Suppressor macrophage treated with lipopolysaccharide for 4 hours (primary cell): ENCODE measurements at regions not wholly inside any gene's neighbourhood (a gene's known extent, or its start where the extent isn't known, plus 50 kb on each side); places are given as distances from the start of the nearest gene placed in this dataset.
"Not testable (repeated sequence)": the region's sequence is repeated elsewhere in the genome, so short reads cannot be mapped to it uniquely, and the experiment has no call there.

Source experiments
- DNase-seq: peaks from one replicate; pipeline ENCODE4 v3.0.0-alpha.2; 2020

DNA sequence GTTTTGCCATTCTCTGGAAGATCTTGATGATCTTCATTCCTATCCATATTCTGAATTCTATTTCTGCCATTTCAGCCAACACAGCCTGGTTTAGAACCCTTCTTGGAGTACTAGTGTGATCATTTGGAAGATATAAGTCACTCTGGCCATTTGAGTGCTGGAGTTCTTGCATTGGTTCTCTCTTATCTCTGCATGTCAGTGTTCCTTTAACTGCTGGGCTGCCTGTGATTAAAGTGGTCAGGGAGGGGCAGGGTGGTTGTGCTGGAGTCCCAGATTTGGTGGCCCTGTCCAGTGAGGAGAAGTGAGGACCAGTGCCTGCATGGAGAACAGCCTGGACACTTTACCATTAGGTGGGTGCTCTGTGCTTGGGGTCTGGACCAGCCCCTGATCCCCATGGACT, 173.0 kb downstream of the SOD2 start:
- DNase-seq: no peak

DNA sequence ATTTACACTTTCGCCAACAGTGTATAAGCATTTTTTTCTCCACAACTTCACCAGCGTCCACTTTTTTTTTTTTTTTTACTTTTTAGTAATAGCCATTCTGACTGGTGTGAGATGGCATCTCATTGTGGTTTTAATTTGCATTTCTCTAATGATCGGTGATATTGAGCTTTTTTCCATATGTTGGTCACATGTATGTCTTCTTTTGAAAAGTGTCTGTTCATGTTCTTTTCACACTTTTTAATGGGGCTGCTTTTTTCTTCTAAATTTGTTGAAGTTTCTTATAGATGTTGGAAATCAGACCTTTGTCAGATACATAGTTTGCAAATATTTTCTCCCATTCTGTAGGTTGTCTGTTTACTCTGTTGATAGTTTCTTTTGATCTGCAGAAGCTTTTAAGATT, 177.2 kb downstream of the SOD2 start:
- DNase-seq: not testable (repeated sequence)

DNA sequence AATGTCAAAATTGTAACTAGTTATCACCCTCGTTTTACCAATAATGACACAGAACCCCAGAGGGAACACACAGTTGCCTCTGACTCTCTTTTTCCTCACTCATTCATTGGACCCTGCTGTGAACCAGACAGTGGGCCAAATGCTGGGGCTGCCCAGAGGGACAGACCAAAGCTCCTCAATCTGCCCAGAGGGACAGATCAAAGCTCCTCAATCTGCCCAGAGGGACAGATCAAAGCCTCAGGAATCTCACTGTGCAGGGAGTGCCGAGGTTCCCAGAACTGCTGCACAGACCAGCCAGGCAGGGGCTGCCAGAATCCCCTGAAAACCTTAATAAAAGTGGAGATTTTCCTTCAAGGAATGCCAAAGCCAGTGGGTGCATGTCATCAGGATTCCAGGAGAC, 179.1 kb downstream of the SOD2 start:
- DNase-seq: no peak

- no peak for DNase-seq
Observed at GRCh38 chr6:159513074-159513720, 179.8 kb downstream of the SOD2 start.

DNA sequence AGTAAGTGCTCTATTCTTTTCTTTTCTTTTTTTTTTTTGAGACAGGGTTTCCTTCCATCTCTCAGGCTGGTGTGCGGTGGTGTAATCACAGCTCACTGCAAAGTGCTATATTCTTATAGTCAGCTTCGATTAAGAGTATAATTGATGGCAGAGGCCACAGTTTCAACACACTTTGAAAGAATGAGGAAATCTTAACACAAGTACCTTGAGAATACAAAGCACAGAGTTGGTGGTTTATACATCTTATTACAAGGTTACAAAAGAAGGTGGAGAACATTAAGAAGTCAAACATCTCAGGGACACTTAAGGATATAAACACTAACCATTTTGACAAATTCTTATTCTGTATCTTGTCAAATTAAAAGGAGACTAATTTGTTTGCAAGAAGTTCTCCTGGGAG, 180.5 kb downstream of the SOD2 start:
- no peak for DNase-seq

DNA sequence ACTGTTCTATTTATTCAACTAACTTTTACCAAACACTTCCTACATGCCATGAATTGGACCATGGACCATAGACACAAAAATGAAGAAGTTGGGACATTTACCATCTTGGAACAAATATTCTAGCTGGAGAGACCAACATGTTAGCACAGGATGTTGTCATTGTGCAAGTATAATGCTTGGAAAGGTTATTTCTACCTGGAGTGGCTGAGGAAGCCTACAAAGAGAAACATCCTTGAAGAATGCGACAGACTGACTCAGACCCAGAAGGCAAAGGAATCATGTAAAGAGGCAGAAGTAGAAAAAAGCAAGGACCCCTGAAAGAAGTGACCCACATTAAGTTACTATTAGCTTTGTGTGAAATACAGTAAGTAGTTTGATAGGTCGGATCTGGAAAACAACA, 180.9 kb downstream of the SOD2 start:
- DNase-seq: no peak

DNA sequence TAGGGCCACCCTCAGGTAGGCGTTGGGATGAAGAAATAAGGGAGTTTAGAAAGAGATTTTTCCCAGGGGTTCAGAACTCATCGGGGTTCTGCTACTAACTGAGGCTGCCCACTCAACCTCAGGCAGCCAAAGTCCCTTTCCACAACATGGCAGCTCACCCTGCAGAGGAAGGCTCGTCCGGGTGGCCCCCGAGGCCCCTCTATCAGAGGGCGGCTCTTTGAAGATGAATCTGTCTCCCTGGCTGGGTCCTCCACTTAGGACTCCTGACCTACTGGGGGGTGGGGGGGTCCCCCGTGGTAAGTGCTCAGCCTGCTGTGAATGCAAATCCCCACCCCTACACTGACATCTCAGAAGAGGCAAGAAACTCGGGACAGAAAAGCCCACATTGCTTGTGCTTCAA, 182.9 kb downstream of the SOD2 start:
- DNase-seq: no peak

DNA sequence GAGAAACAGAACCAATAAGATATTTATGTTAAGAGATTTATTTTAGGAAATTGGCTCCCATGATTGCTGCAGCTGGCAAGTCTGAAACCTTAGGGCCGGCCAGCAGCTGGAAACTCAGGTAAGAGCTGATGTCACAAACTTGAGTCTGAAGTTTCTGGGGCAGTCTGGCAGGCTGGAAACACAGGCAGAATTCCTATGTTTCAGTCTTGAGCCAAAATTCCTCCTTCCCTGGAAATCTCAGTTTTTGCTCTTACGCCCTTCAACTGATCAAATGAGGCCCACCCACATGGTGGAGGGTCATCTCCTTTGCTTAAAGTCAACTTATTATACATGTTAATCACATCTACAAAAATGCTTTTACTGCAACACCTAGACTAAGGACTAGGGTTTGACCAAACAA, 184.1 kb downstream of the SOD2 start:
- DNase-seq: no peak

GRCh38 chr6:159506048-159506447, 187.0 kb downstream of the SOD2 start:
- no peak for DNase-seq

DNA sequence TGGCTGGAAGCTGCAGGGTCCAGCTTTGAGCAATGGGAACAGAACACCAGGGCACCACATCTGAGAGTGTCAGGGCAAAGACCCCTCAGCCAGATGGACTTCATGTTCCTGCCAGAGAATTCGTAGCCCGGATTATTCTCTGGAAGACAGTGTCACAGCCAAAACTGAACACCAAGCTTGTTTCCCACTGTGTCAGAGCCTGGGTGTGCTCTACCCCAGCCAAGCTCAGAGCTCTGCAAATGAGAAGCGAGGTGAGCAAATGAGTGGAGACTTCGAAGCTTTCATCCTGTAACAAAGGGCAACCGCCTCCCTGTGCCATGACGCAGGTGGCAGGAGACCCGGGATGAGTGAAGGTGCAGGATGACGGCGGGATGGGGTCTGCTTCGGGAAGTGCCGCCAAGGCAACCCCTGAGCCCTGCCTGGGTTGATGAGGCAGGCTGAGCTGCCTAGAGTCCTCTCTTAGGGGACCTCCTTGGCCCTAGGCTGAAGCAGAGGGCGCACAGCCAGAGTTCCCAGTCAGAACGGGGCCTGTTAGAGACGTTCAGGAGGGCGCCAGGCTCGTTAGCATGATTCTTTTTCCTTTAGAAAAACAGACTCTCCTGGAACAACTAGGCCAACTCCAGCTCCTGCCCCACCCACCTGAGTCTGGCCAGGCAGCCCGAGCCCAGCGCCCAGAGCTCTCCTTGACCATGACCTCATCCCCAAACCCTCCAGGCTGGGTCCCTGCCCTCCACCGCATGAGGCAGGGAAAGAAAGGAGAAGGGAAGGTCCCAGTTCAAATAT, 187.7 kb downstream of the SOD2 start:
- no peak for DNase-seq

DNA sequence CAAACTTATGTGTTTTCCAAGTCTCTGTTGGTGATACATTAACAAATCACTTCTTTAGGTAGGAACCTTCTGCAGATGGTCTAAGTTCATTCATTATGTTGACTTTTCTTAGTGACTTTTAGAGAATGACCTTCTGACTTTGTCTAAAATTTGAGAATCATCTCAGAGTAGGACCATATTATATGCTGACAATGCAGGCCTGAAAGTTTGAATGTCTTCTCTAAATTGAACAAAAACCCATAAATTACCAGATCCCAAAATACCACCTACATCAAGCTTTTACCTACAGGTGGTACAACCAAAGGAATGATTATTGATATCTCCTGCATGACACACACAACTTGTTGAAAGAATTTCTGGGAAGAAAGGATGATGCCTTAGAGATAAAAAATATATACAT, 191.5 kb downstream of the SOD2 start:
- DNase-seq: no peak

DNA sequence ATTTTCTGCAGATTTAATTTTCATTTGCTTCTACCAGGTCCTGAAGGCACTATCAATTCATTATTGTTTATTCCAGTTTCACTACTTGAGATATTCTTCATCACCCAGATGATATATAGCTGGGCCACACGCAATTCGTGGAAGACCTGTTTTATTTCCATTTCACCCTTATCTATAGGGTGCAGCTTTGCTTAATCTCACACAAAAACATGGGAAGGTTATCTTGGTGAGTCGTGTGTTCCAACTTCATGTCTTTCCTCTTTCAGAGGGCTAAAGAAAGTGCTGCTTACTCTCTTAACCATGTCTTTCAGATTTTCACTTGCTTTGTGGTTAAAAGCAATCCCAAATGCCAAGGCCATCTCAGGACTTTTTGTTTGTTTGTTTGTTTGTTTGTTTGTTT, 194.0 kb downstream of the SOD2 start:
- DNase-seq: no peak

DNA sequence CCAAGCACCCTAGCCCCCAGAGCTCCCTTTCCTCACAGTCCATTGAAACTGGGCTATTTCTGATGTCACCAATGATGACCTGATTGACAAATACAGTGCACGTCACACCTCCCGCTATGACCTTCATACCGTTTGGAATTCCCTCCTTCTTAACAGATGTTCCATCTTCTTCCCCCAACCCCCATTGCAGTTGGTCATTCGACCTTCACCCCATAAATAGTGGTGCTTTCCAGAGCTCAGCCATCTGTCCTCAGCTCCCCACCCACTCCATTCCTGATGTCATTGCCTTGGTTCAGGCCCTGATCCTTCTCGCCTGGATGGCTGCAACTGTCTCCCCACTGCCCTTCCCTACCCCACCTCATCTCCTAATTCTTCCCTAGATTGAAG, 198.5 kb downstream of the SOD2 start:
- DNase-seq: no peak

- no peak for DNase-seq
Observed at GRCh38 chr6:159493898-159494585, 199.0 kb downstream of the SOD2 start.

- no peak for DNase-seq
Observed at GRCh38 chr6:159493231-159493897, 199.7 kb downstream of the SOD2 start.

DNA sequence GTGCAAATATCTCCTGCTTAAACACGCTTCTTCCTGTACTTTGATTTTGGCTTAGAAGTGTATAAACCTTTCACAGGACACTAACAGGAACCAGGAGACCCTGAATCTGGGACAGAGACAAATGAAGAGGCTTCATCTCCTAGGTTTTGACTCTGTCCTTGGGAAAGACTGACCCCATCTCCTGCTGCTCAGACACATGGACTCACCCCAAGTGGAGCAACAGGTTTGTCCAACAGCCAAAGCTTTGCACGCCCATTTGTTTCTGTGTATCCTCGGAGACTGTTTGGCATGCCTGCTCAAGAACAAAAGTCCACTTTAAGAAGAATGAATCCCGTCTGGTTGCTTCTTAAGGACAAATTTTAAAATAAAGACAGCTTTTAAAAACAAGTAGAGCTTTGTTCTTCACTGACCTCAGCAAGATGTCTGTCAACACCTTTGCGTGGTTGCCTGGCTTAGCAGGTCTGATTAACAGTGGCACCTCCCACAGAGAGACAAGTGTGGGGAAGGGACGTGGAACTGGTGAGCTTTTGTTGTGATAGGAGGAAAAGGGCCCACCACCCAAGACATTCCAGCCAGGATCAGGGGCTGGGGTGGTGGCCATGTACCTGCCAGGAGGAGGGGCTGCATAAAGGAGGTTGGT, 202.6 kb downstream of the SOD2 start:
- no peak for DNase-seq

- DNase-seq: no peak
Observed at GRCh38 chr6:159487636-159488035, 205.4 kb downstream of the SOD2 start.

DNA sequence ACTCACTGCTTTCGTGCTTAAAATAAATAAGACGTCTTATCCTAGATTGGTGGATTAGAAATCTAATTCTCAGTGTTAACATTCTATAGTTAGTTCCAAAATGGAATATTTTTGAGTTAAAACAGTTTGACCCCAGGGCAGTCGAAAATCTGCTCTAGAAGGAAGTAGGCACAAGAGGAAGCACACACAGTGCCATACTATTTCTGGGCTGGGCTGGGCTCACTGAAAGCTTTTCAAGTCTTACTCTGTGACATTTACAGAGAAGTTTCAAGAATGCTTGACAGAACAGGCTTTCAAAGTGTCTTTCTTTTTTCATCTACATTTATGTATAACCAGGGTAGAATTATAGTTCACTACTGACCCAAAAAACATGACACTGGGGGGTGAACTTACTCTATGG, 209.8 kb downstream of the SOD2 start:
- DNase-seq: no peak

GRCh38 chr6:159481897-159482296, 211.1 kb downstream of the SOD2 start:
- DNase-seq: no peak

- no peak for DNase-seq
Observed at GRCh38 chr6:159480471-159480870, 212.6 kb downstream of the SOD2 start.

GRCh38 chr6:159479146-159479545, 213.9 kb downstream of the SOD2 start:
- no peak for DNase-seq

GRCh38 chr6:159473475-159474263, 219.4 kb downstream of the SOD2 start:
- DNase-seq: no peak
